ENCODE measurements at regions not wholly inside any gene's neighbourhood (a gene's known extent, or its start where the extent isn't known, plus 50 kb on each side); places are given as distances from the start of the nearest gene placed in this dataset.

DNA sequence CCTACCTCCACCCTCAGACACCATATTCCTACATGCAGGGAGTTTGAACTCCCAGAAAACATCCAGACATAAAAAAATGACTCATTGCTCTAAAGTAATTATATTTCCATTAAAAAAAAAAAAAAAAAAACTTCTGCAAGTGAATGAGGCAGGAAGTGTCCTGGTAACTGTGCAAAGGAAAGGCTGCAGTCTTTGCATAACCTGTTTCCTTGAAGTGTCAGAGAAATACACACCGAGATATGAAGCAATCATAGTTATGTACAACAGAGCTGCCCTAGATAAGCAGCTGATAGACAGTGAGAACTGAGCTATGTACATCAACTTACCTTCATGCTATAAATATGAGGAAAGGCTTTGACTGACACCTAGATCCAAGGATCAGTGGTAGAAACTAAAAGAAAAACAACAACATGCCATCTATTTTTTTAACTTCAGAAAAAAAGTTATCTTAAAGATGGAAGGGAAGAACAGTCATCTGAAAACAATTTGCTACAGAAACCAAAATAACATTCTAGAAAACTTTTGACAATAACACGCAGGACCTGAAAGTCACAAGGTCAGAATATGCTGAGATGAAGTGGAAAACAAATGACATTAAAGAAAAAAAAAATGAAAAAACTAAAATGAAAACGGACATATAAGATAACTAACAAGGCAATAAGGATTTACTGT, 263.2 kb downstream of the SEC23A start:
- no peak for DNase-seq

GRCh38 chr14:38838979-38839323, 264.1 kb downstream of the SEC23A start:
- DNase-seq: no peak

- no peak for DNase-seq
Measured at GRCh38 chr14:38838049-38838978, 264.7 kb downstream of the SEC23A start.

DNA sequence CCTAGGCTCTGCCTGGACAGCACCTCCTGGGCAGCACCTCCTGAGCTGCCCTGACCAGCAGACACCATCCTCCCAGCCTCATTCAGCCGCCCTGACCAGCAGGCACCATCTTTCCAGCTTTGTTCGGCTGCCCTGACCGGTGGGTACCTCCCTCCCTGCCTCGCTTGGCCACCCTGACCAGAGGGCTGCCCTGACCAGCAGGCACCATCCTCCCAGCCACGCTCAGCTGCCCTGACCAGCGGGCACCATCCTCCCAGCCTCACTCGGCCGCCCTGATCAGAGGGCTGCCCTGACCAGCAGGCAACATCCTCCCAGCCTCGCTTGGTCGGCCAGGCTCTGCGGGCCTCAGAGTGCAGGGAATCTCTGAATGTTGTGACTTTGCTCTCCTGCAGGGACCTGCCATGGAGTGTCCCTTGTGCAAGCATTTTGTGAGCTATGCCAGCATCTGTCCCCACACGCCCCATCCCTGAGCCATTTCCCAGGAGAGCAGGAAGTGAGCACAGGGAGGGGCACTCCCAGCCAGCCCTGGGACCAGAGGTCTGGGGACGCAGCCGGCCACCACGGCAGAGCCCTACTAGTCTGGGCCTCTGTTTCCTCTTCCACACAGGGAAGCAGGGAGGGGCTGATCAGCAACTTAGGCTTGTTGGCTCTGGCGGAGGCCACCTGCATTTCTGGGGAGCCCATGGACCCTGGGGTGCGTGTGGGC, 265.5 kb downstream of the SEC23A start:
- DNase-seq: no peak

DNA sequence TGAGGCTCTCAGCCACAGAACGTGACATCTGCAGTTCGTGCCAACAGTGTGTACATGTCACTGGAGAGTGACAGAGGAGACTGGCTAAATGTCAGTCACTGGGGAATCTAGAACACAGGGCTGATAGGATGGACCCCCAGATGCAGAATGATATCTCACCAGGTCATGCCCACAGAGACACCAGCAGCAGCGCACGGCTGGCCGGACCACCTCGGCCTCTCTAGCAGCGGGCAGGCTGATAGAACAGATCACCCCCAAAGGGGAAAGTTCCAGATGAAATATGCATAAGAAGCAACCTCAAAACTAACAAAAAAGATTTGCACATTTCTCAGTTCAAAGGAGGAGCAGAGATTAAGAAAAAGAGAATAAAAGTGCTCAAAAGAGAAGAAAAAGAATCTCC, 266.5 kb downstream of the SEC23A start:
- DNase-seq: no peak

DNA sequence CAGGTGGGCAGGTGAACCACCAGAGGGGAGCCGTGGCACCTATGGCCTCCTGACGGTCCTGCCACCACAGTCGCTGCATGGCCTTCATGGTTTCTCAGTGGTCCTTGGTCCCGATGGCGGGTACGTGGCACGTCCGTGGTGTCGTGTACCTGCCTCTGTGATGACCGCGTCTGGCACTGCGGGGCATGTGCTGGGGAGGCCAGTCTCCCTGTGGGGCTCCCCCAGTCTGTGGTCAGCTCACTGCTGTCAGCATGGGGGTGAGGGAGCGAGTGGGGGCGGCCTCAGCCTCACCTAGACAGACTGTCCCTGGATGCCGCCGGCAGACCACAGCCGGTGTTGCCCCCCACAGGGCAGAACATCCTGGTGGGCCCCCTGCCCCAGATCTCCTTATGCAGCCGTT, 267.2 kb downstream of the SEC23A start:
- no peak for DNase-seq

GRCh38 chr14:38828183-38828827, 274.7 kb downstream of the SEC23A start:
- no peak for DNase-seq

DNA sequence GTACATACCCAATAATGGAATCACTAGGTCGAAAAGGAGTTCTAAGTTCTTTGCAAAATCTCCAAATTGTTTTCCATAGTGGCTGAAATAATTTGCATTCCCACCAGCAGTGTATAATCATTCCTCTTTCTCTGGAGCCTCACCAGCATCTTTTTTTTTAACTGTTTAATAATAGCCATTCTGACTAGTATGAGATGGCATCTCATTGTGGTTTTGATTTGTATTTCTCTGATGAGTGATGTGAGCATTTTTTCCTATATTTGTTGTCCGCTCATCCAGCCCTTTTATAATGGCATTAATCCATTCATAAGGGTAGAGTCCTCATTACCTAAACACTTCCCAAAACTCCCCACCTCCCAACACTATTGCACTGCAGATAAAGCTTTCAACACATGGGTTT, 278.3 kb downstream of the SEC23A start:
- DNase-seq: no peak

DNA sequence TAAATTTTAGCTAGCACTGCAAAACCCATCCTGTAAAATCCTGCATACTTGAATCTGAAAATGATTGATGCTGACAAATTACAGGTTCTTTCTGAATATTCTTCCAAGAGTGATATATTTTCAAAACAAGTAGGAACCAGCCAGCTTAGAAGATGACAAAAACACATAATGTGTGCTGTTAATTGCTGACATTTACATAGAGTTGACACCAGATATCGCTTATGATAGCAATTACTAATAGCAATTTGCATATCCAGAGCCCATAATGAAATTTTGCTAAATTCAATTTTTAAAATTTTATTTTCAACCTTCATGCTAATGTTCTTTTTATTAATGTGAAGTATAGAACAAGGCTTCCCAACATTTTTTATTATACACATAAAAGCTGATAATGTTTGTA, 284.5 kb downstream of the SEC23A start:
- DNase-seq: no peak

DNA sequence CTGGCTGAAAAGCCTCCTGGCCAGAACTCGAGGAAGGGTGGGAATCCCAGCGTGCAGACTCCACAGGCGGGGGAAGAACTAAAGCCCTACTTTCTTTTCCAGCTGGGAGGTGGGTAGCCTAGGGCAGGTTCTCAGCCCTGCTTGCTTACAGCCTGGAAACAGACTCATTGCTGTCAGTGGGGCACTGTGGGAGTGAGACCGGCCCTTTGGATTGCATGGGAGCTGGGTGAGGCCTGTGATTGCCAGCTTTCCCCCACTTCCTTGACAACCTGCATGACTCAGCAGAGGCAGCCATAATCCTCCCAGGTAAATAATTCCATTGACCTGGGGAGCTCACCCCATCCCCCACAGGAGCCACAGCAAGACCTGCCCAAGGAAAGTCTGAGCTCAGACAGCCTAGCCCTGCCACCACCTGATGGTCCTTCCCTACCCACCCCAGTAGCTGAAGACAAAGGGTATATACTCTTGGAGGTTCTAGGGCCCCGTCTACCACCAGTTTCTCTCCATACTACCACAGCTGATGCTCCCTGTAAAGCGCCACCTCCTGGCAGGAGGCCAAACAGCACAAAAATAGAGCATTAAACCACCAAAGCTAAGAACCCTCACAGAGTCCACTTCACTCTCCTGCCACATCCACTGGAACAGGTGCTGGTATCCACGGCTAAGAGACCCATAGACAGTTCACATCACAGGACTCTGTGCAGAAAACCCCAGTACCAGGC, 294.1 kb downstream of the SEC23A start:
- peak; percentile 61 for DNase-seq

DNA sequence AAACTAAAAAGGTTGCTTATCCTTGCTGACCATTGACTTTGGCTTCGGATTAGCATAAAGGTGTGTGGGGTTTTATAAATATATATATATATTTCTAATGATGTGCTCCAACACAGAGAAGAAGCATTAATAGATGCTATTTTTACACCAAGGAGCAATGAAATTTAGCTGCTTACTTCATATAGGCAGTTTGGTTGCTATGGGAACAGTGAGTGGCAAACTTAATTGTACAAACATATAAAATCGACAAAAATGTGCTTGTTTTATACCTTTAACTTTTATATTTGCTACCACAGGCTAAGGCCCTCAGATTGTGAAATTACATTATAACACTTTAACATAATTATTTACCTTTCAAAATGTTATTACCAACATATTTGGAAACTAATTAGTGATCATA, 303.4 kb downstream of the SEC23A start:
- DNase-seq: no peak

DNA sequence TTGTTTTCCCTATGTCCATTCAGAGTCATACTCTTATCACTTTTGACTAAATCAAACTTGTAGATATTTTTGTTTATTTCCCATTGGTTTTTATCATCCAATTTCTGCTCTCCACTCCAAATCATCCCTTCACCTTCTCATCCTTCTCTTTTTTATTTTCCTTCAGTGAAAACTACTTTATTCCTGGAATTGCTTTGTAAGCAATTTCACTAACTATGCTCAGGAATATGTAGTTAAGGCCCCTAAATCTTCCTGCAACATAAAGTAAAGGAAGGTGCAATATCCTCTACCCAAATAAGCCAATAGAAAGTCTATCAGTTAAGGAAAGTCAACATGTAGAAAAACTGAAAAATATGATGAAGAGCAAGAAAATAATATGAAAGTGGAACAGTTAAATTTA, 308.4 kb downstream of the SEC23A start:
- no peak for DNase-seq

DNA sequence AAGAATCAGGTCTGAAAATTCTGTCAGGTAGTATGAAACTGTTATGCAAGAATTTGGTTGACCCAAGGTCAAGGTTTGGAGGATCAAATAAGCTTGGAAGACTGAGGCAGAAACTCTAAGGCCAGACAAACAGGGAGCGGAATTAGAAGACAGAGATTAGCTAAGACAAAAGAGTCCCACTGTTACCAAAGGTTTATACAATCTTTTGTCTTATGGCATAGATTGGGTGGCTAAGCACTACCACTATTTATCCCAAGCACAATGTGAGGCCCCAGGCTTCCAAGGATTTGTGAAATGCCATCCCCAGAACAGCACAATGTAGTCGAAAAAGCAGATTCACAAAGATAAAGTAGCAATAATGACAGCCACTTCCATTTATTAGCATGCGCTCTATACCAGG, 311.2 kb downstream of the SEC23A start:
- no peak for DNase-seq

- no peak for DNase-seq
Measured at GRCh38 chr14:38790916-38791315, 312.1 kb downstream of the SEC23A start.

GRCh38 chr14:38789805-38790204, 313.2 kb downstream of the SEC23A start:
- no peak for DNase-seq

DNA sequence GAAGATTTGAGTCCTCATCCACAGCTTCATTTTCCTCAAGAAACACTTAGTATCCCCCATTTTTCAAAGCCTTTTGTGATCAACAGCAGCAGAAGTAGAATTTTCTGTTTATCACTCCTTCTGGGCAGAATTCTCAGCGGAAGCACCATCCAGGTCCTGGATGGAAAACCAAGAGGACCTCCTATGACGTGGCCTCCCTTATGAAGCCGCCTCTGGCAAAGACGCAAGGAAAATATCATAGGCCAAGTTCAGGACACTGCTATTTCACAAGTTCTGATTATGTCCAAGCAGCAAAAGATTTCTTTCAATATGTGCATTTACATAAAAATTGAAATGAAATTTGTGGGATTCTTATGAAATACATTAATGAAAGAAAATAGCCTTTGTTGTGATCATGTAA, 315.0 kb downstream of the SEC23A start:
- DNase-seq: no peak

DNA sequence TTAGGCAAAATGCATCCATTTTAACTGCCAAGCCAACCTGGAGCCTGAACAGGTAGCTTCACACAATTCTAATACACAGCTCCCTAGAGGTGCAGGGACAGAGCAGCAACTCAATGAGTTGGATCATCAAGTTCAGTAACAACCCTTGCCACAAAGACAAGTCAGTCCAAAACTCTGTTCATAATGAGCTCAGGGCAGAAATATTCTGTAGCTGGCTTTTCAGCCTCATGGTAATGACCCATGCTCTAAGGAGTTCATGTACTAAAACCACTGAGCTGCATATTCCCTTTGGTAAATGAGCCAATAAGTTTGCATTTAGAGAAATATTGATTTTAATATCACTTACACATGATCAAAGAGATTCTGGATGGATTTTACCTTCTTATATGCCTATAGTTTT, 316.1 kb downstream of the SEC23A start:
- no peak for DNase-seq

DNA sequence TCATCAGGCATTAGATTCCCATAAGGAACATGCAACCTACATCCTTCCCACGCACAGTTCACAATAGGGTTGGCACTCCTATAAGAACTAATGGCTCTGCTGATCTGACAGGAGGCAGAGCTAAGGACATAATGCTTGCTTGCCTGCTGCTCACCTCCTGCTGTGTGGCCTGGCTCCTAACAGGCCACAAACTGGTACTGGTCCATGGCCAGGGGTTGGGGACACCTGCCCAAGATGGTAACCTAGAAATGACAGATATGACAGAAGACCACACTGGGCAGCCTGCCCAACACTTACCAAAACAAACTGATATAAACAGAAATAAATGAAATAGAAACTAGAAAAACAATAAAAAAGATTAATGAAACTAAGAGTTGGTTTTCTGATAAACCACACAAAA, 325.6 kb downstream of the SEC23A start:
- DNase-seq: no peak

DNA sequence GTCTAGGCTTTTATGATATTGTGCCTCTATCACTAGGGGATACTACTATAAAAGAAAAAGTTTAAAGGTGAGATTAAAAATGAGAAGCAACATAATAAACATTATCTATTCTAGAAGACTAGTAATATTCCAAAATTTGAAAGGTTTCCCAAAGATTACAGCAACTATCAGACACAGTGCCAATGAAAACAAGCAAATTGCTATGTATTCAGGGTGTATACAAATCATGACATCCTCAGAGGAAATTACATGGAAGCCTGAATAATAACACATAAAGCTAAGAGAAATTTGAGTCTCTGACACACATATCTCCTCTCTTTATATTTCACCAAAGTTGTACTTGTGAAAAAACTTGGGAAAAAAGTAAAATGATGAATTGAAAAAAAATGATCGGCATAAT, 327.0 kb downstream of the SEC23A start:
- DNase-seq: no peak

DNA sequence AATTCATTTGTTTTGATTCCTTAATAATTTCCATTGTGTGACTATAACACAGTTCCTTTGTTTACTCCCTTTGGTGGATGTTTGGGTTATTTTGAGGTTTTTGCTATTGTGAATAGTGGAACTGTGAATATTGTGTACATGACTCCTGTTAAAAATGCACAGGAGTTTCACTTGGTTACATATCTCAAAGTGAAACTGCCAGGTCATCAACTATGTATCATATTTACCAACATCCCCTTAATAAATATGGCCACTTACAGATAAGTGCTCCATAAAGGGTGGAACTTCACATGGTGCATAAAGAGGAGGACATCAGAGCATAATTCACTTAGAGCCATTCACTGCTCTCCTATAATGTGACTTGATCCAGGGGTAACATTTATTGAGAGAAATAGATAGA, 328.9 kb downstream of the SEC23A start:
- no peak for DNase-seq

GRCh38 chr14:38770251-38770650, 332.8 kb downstream of the SEC23A start:
- DNase-seq: no peak

- no peak for DNase-seq
Measured at GRCh38 chr14:38762845-38763244, 340.2 kb downstream of the SEC23A start.

- DNase-seq: no peak
Measured at GRCh38 chr14:38762426-38762825, 340.6 kb downstream of the SEC23A start.

Data from islet precursor cell (in vitro differentiated cells).